A172 (cell line): ENCODE measurements at regions not wholly inside any gene's neighbourhood (a gene's known extent, or its start where the extent isn't known, plus 50 kb on each side); places are given as distances from the start of the nearest gene placed in this dataset.
"Not testable (repeated sequence)": the region's sequence is repeated elsewhere in the genome, so short reads cannot be mapped to it uniquely, and the experiment has no call there.

ENCODE experiments used
- DNase-seq: peaks from one replicate; pipeline ENCODE4 v3.0.0-alpha.2; 2015; ENCODE audit warnings: low spot score

- no peak for DNase-seq
Measured at GRCh38 chr7:119999738-120000475, 273.1 kb upstream of the KCND2 start.

GRCh38 chr7:120005720-120006119, 267.3 kb upstream of the KCND2 start:
- no peak for DNase-seq

GRCh38 chr7:120014301-120014700, 258.7 kb upstream of the KCND2 start:
- DNase-seq, result not testable (repeated sequence)

GRCh38 chr7:120014925-120015465, 258.0 kb upstream of the KCND2 start:
- no peak for DNase-seq

- DNase-seq, result peak; percentile 8
Measured at GRCh38 chr7:120021085-120021484, 251.9 kb upstream of the KCND2 start.

- DNase-seq, result no peak
Measured at GRCh38 chr7:120023494-120024167, 249.3 kb upstream of the KCND2 start.

- DNase-seq, result no peak
Measured at GRCh38 chr7:120028636-120029035, 244.3 kb upstream of the KCND2 start.

- DNase-seq, result no peak
Measured at GRCh38 chr7:120030876-120031275, 242.1 kb upstream of the KCND2 start.

- peak; percentile 93 for DNase-seq
Measured at GRCh38 chr7:120033114-120033513, 239.9 kb upstream of the KCND2 start.

- DNase-seq, result no peak
Measured at GRCh38 chr7:120039138-120039537, 233.8 kb upstream of the KCND2 start.

GRCh38 chr7:120041798-120042197, 231.2 kb upstream of the KCND2 start:
- DNase-seq, result no peak

- no peak for DNase-seq
Measured at GRCh38 chr7:120043250-120043649, 229.7 kb upstream of the KCND2 start.

- peak; percentile 55 for DNase-seq
Measured at GRCh38 chr7:120052884-120053382, 220.0 kb upstream of the KCND2 start.

- peak; percentile 29 for DNase-seq
Measured at GRCh38 chr7:120053390-120053961, 219.5 kb upstream of the KCND2 start.

GRCh38 chr7:120054376-120055100, 218.4 kb upstream of the KCND2 start:
- no peak for DNase-seq

- DNase-seq, result peak; percentile 55
Measured at GRCh38 chr7:120055300-120055699, 217.7 kb upstream of the KCND2 start.

GRCh38 chr7:120056227-120056626, 216.7 kb upstream of the KCND2 start:
- no peak for DNase-seq

- DNase-seq, result no peak
Measured at GRCh38 chr7:120059641-120060040, 213.3 kb upstream of the KCND2 start.

- DNase-seq, result no peak
Measured at GRCh38 chr7:120060281-120060680, 212.7 kb upstream of the KCND2 start.

- no peak for DNase-seq
Measured at GRCh38 chr7:120060875-120061274, 212.1 kb upstream of the KCND2 start.

GRCh38 chr7:120064565-120064964, 208.4 kb upstream of the KCND2 start:
- no peak for DNase-seq

- DNase-seq, result not testable (repeated sequence)
Measured at GRCh38 chr7:120066898-120067297, 206.1 kb upstream of the KCND2 start.
